ENCODE measurements at regions not wholly inside any gene's neighbourhood (a gene's known extent, or its start where the extent isn't known, plus 50 kb on each side); places are given as distances from the start of the nearest gene placed in this dataset.
"Not testable (repeated sequence)": the region's sequence is repeated elsewhere in the genome, so short reads cannot be mapped to it uniquely, and the experiment has no call there.

DNA sequence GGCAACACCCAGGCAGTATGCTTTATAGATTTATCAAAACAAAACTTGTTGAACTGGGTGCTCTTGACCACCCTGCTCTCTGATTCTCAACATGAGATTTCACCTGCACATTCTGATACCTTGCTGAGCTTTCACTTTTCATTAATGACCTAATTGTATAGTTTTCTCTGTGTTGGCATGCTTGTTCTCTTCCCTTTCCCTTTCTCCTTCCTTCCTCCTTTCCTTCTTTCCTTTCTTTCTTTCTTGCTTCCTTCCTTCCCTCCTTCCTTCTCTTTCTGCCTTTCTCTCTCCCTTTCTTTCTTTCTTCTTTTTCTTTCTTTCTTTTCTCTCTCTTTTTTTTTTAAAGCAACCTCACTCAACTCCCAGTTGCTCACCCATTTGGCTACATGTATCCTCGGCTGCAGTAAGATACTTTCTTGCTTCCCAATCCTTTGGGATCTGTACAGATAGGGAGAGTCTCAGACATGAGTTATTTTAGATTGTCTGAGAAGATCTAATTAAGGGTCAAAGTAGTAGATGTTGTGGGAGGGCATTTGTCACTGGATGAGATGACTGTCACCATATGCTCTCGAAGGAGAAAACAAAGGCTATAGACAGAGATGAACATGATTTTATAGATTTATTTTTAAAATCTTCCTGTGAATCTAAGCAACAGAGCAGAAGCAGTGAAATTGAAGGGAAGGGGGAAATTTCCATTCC is 458.0 kb downstream of the USP25 start:
- DNase-seq: no peak

- DNase-seq: no peak
Measured at GRCh38 chr21:16192902-16193301, 463.1 kb downstream of the USP25 start.

- no peak for DNase-seq
Measured at GRCh38 chr21:16193496-16194094, 463.8 kb downstream of the USP25 start.

DNA sequence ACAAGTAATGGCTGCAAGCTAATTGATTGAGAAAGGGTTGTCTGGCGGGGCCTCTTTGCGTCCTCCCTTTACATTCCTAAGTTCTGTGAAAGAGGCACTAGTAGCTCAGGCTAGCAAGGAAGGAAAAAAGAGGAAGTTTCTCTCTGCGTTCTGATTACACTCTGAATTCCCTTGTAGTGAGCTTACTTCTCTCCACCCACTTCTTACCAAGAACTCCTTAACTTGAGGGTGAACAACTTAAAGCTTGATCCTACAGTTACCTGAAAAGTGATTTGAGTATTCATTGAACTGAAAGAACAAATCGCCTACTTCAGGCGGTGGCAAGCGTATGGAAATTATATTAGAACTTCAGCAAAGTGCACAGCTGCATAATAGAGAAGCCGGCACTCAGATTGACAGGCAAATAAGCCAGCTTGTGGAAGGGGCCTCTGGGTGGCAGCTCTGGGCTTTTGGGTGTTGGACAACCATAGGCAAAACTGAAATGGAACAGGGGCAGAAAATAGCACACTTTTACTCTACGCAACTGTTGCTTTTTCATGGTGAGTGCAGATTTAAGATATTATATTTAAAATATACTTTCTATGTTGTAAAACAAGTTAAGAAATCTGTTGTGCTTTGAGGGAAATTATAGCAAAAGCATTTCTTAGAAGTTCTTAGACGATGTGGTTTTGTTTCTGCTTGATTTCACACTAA is 464.5 kb downstream of the USP25 start:
- DNase-seq: no peak

- no peak for DNase-seq
Measured at GRCh38 chr21:16194788-16195537, 465.2 kb downstream of the USP25 start.

DNA sequence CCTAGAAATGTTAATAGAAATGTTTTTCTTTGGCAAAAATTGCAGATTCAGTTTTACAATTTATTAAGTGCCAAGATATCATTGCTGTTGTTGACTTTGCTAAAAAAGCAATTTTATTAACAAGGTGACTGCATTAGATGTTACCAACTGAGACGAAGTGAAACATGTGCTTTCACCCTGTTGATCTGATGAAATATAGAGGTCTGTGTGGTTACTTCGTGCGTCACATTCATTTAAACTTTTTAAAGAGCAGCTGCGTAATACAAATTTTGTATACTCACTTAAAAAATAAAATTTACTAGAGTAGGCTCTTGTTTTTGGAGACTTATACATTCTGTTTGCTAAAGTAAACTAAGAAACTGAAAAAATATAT is 465.7 kb downstream of the USP25 start:
- no peak for DNase-seq

DNA sequence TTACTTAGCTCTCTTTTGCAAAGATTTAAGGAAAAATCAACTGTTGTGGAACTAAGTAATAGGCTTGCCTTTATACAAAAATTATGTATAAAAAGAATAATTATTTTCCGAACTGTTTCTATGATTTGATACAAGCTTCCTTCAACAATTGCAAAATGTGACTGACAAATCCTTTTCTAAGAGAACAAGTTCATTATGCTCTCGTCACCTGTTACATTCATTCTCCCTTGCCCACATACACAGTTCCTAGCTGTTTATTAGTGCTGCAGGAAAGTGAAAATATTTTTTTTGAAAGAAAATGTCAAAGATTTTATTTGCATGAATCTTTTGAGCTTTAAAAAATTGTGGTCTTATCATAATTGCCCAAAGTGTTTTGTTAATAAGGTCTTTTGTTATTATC is 466.2 kb downstream of the USP25 start:
- DNase-seq: no peak

GRCh38 chr21:16198546-16198945 is 468.8 kb downstream of the USP25 start:
- no peak for DNase-seq

DNA sequence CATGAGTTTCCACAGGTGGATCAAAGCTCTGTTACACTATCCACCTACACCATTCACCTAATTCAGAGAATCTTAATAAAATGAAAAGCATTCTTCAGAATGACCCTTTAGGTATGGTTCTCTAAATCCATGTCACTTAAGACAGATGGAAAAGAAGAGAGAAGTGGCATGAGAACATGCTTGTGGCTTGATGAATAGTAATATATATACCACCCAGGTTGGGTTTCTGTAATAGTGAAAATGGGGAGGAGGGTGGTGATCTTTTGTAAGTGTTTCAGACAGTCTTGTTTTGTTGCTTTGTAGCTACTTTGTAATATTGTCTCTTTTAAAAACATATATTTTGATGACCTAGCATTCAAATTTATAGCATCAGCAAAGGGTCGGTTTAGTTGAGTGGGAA is 469.8 kb downstream of the USP25 start:
- no peak for DNase-seq

DNA sequence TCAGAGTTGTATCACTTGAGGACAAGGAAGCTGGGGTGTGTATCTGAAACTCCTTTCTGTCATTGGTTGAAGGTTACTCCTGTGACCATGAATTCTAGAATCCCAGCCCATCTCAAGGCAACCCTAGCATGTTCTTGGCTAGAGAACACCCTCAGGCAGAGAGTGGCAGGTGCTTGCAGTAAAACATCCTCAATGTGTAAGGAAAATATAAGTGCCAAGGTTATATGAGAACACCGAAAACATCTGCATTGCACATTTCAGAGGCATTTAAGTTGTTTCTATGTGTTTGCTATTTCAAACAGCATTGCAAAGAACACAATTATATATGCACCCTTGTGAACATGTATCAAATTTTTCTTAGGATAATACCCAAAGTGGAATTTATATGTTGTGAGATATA is 471.9 kb downstream of the USP25 start:
- DNase-seq: no peak

DNA sequence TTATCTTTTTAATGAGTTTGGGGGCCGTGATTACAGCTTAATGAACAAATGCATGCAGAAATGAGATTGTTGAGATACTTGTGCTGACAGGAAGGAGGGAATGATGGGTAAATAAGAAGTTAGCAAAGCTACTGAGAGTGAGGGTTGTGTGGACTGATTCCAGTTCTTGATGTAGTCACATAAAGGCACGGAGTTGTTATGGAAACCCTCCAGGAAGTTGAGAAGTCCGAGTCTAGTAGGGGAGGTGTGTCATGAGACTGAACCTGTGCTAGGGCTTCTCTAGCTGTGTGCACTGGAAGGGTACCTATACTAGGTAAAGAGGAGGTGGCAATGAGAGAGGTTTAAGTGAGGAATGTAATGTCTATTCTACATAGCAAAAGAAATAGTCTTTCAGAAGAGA is 475.7 kb downstream of the USP25 start:
- no peak for DNase-seq

DNA sequence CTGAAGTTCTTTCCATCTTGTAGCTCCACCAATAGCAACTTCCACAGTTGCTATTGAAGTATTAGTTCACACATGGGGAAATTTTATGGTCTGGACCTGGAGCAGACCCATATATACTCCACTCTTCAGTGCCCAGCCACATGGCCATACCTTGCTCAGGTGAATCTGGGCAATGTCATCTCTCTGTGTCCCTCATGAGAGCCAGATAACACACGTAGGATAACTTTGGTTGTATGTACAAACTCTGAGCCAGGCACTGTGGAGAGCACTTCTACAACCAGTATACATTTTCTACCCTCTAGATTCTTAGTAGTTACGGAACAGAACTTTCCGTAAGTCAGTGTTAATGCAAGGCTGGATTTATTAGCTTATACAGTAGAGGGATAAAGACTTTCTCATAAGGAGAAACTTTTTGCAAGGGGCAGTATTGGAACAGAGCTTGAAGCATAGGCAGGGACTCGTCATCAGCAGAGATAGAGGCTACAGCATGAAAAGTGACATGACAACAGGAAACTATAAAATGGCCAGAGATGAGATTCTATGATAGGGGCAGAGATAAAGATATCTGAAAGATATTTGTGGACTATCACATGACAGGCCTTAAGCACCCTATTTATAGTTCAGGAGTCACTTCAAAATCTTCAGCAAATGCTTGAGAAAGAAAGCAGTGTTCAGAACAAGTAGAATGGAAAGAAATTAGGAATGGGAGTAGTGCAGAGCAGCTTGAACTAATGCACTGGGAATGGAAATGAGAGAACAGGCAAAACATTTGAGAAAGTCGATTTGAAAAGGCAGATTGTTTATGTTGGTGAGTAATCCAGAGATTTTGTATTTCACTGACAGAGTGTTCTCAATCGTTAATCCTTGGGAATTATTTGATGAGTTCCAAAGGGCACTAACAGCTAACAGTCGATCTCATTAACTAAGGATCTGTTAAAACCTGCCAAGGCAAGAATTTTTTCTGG is 481.8 kb downstream of the USP25 start:
- DNase-seq: no peak

GRCh38 chr21:16213518-16213917 is 483.7 kb downstream of the USP25 start:
- DNase-seq: no peak

GRCh38 chr21:16215193-16215592 is 485.4 kb downstream of the USP25 start:
- DNase-seq: no peak

DNA sequence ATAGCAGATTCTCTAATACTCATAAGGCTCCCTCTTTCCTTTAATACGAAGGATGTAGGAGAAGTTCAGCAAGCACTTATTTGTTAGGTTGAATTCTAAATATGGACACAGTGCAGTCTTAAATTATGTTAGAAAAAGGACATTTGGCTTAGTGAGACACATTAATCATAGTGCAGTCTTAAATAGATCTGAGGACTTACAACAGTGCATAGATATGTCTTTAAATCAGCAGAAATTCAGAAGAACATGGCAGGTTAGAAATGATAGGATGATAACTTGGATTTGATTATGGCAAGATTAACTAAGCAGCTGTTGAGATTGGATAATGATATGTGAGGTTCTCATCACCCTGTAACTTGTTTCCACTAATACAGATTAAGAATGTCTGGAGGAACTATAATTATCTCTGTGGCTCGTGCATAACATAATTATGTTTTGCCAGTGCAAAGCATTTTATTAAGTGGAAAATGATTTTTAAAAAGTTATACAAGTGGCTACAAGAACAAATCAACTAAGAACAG is 485.9 kb downstream of the USP25 start:
- DNase-seq: no peak

DNA sequence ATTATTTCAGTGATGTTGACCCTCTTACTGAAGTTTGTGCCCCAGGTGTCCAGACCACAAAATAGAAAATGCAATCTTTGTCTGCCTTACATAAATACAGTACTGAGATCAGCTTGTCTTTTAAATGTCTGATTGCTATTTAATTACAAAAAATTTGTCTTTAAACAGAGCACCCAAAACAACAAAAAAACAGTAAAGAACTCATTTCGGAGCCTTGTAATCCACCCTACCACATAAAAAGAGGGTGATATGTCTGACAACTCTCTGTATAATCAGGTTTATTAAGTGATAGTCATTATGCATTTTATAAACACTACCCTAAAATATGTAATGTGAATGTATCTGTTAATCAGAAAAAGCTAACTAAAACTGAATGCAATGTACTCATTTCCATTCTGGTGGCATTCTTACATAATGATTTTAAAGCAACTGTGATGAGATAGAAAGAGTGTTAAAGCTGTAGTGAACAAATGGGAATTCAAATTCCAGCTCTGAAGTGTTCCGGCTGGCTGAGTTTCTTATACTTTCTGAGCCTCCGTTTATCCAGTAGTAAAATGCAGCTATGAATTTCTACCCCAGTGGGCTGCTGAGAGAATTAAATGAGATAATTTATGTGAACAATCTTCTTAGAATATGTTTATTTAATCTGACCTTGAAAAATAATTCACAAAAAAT is 486.6 kb downstream of the USP25 start:
- no peak for DNase-seq

GRCh38 chr21:16218682-16219343 is 489.0 kb downstream of the USP25 start:
- no peak for DNase-seq

GRCh38 chr21:16224756-16225155 is 495.0 kb downstream of the USP25 start:
- not testable (repeated sequence) for DNase-seq

GRCh38 chr21:16239659-16240265 is 510.0 kb downstream of the USP25 start:
- no peak for DNase-seq

GRCh38 chr21:16241016-16241415 is 511.2 kb downstream of the USP25 start:
- no peak for DNase-seq
